MM.1S (cell line): ENCODE measurements at regions not wholly inside any gene's neighbourhood (a gene's known extent, or its start where the extent isn't known, plus 50 kb on each side); places are given as distances from the start of the nearest gene placed in this dataset.

Experiments
- CTCF ChIP-seq: fragments of 300-600 bp; sonication (generic); IDR thresholded peaks from 2 replicates; pipeline ENCODE4 v1.5.1; 2016; ENCODE audit warnings: antibody characterized with exemption, low read length, mixed read lengths
- EZH2 ChIP-seq: fragments of 300-600 bp; sonication (generic); optimal IDR thresholded peaks from 2 replicates; pipeline ENCODE3; 2017; ENCODE audit warnings: low read depth, mild to moderate bottlenecking, antibody characterized with exemption, low read length, mixed read lengths
- EZH2phosphoT487 ChIP-seq: fragments of 300-600 bp; sonication (generic); IDR thresholded peaks from 2 replicates; pipeline ENCODE4 v1.6.1; 2018; ENCODE audit warnings: antibody characterized with exemption, low read length

- TF ChIP-seq CTCF (no peak), EZH2 (no peak), EZH2phosphoT487 (no peak)
These were observed 1803.6 kb upstream of the PCDH7 start for GRCh38 chr4:28916585-28916984.
